CMK (cell line): ENCODE measurements at regions not wholly inside any gene's neighbourhood (a gene's known extent, or its start where the extent isn't known, plus 50 kb on each side); places are given as distances from the start of the nearest gene placed in this dataset.
"Not testable (repeated sequence)": the region's sequence is repeated elsewhere in the genome, so short reads cannot be mapped to it uniquely, and the experiment has no call there.

Experiments used
- DNase-seq: peaks from one replicate; pipeline ENCODE4 v3.0.0-alpha.2; 2010; ENCODE audit warnings: low read depth

- not testable (repeated sequence) for DNase-seq
Measured at GRCh38 chr12:46617737-46618136, 208.1 kb downstream of the SLC38A4 start.

GRCh38 chr12:46617167-46617566 lies 208.6 kb downstream of the SLC38A4 start:
- DNase-seq = no peak

- DNase-seq = no peak
Measured at GRCh38 chr12:46610754-46611153, 215.0 kb downstream of the SLC38A4 start.

GRCh38 chr12:46609674-46610073 lies 216.1 kb downstream of the SLC38A4 start:
- no peak for DNase-seq

GRCh38 chr12:46609273-46609623 lies 216.5 kb downstream of the SLC38A4 start:
- DNase-seq = no peak

- DNase-seq = no peak
Measured at GRCh38 chr12:46608431-46609272, 217.1 kb downstream of the SLC38A4 start.

GRCh38 chr12:46604684-46605083 lies 221.1 kb downstream of the SLC38A4 start:
- DNase-seq = no peak

- DNase-seq = no peak
Measured at GRCh38 chr12:46603776-46604456, 221.9 kb downstream of the SLC38A4 start.

- DNase-seq = no peak
Measured at GRCh38 chr12:46602474-46602873, 223.3 kb downstream of the SLC38A4 start.

GRCh38 chr12:46590991-46591703 lies 218.6 kb upstream of the SLC38A2 start:
- DNase-seq = no peak

GRCh38 chr12:46585854-46586621 lies 213.5 kb upstream of the SLC38A2 start:
- DNase-seq = peak; percentile 86

- not testable (repeated sequence) for DNase-seq
Measured at GRCh38 chr12:46584098-46584497, 211.5 kb upstream of the SLC38A2 start.

- not testable (repeated sequence) for DNase-seq
Measured at GRCh38 chr12:46581990-46582389, 209.4 kb upstream of the SLC38A2 start.

GRCh38 chr12:46580445-46580844 lies 207.9 kb upstream of the SLC38A2 start:
- DNase-seq = no peak

GRCh38 chr12:46579474-46579873 lies 206.9 kb upstream of the SLC38A2 start:
- DNase-seq = no peak

GRCh38 chr12:46578190-46578982 lies 205.8 kb upstream of the SLC38A2 start:
- DNase-seq = no peak

GRCh38 chr12:46577063-46577776 lies 204.6 kb upstream of the SLC38A2 start:
- DNase-seq = no peak

- DNase-seq = no peak
Measured at GRCh38 chr12:46574847-46575246, 202.3 kb upstream of the SLC38A2 start.

GRCh38 chr12:46573347-46573658 lies 200.7 kb upstream of the SLC38A2 start:
- no peak for DNase-seq

GRCh38 chr12:46572644-46573346 lies 200.2 kb upstream of the SLC38A2 start:
- DNase-seq = no peak
